ENCODE measurements at regions not wholly inside any gene's neighbourhood (a gene's known extent, or its start where the extent isn't known, plus 50 kb on each side); places are given as distances from the start of the nearest gene placed in this dataset.

GRCh38 chr18:76545433-76546087, 50.5 kb upstream of the ZNF516 start:
- TF ChIP-seq TAF1 (IDR thresholded peaks at IDR 0.05; ENCODE audit: borderline replicate concordance, low read depth, low read length): no peak
- DNase-seq (ENCODE audit: insufficient read length) (no peak), FAIRE-seq (no peak)

GRCh38 chr18:76544511-76545345, 49.7 kb upstream of the ZNF516 start:
- DNase-seq (ENCODE audit: insufficient read length) (no peak), FAIRE-seq (no peak)
- TF ChIP-seq TAF1 (IDR thresholded peaks at IDR 0.05; ENCODE audit: borderline replicate concordance, low read depth, low read length): no peak
- TF ChIP-seq POLR2A (IDR thresholded peaks at IDR 0.05; ENCODE audit: low read depth, low read length): no peak
- no peak for TF ChIP-seq POLR2AphosphoS5 (IDR thresholded peaks at IDR 0.05; ENCODE audit: low read depth, low read length)
